Vagina (tissue), 2 donors: ENCODE measurements at regions not wholly inside any gene's neighbourhood (a gene's known extent, or its start where the extent isn't known, plus 50 kb on each side); places are given as distances from the start of the nearest gene placed in this dataset.

Experiments used
- CTCF ChIP-seq, 3 experiments: fragments of 450-650 bp in 2 of 3; fragments of 200-600 bp in 1 of 3; sonication (generic) in 1 of 3; IDR thresholded peaks; one replicate each; pipeline ENCODE4 v1.5.1; 2017 to 2019; ENCODE audit warnings: antibody characterized with exemption in 3 of 3, mild to moderate bottlenecking in 2 of 3, moderate library complexity in 2 of 3
- POLR2A ChIP-seq, 2 donors: fragments of 450-650 bp; IDR thresholded peaks; one replicate each; pipeline ENCODE4 v1.6.1; 2017; ENCODE audit warnings: antibody characterized with exemption in 2 of 2, mild to moderate bottlenecking in 2 of 2, moderate library complexity in 2 of 2
- POLR2AphosphoS5 ChIP-seq, 2 donors: sonication (generic); formaldehyde crosslinking; IDR thresholded peaks; one replicate each; pipeline ENCODE4 v1.9.0; 2017; ENCODE audit warnings: antibody characterized with exemption in 2 of 2, mild to moderate bottlenecking in 2 of 2, low read depth in 1 of 2; ENCODE audit not compliant: insufficient read depth in 1 of 2

GRCh38 chr1:9419369-9420041 lies 119.8 kb upstream of the SLC25A33 start:
- no peak for TF ChIP-seq CTCF (IDR thresholded peaks at IDR 0.05)
- TF ChIP-seq POLR2A (IDR thresholded peaks at IDR 0.05), result no peak
- TF ChIP-seq POLR2AphosphoS5 (IDR thresholded peaks at IDR 0.05; ENCODE audit: insufficient read depth in 1 of 2, low read depth in 1 of 2), result no peak
